Stimulated activated effector memory CD8-positive, alpha-beta T cell treated with anti-CD3 and anti-CD28 coated beads, Interleukin-12 subunit alpha, Interleukin-12 subunit beta, amount 100 ng/mL, for 72 hours (primary cell): ENCODE measurements at regions not wholly inside any gene's neighbourhood (a gene's known extent, or its start where the extent isn't known, plus 50 kb on each side); places are given as distances from the start of the nearest gene placed in this dataset.

Experiments
- ATAC-seq: fragments of 150-1000 bp; cut with Tn5 transposase; 2 replicates; pipeline ENCODE4 v1.10.0; 2021
- DNase-seq, 2 donors: peaks; one replicate each; pipeline ENCODE4 v3.0.0; 2021 to 2022; ENCODE audit warnings: low spot score in 2 of 2
- H3K27ac Mint-ChIP-seq: one replicate; pipeline ENCODE4 v1.8.0; 2022; ENCODE audit warnings: mild to moderate bottlenecking, mixed read lengths
- H3K36me3 Mint-ChIP-seq: one replicate; pipeline ENCODE4 v1.8.0; 2022; ENCODE audit warnings: mild to moderate bottlenecking, mixed read lengths
- H3K4me1 Mint-ChIP-seq: one replicate; pipeline ENCODE4 v1.8.0; 2022; ENCODE audit warnings: mixed read lengths
- H3K4me3 Mint-ChIP-seq: one replicate; pipeline ENCODE4 v1.8.0; 2022; ENCODE audit warnings: mild to moderate bottlenecking, mixed read lengths
- H3K9me3 Mint-ChIP-seq: one replicate; pipeline ENCODE4 v1.8.0; 2022; ENCODE audit warnings: mixed read lengths

DNA sequence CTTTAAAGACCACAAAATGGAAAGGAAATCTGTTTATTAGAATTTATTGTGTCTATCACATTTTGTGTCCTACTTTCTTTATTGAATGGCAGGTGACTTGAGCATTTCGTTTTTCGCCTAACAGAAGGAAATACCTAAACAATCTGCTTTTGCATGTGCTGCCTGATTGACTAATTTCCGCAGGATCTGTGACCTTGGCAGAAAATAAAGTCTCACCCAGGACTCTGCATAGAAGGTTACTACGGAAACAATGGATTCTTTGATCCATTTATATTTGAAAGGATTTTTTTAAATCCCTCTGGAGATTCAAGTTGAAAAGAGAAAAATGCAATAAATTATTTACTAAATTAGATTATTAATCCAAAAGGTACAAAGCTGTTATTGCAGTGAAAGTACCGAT lies 61.0 kb upstream of the CAST start:
- ATAC-seq (no peak), DNase-seq (no peak)
- Mint-ChIP-seq H3K9me3 (no peaks in the 10 kb centered on the region), H3K4me1 (peaks cover 7% of the 10 kb centered on the region), H3K4me3 (no peak overlapping the region), H3K27ac (no peak overlapping the region), H3K36me3 (no peaks in the 10 kb centered on the region)

DNA sequence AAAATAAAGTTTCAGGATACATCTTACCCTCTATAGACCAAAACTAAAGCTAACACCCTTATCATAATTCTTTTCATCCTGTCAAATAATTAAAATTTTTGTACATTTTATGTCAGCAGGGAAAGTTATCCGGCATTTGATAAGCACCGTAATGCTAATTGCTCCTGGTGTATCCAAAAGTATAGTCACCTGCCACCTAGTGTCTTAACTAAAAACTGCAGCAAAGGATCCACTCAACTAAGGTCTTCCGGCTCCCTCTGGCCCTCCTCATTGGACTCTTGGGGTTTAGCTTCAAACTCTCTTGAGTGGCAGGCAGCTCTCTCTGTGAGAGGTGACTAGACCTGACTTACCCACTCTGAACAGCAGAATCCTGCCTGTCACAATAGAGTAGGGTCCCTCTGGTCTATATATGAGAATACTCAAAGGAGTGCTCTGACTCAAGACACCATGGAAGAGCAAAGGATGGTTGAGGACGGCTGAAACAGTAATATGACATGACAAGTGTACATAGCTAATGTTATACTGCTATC lies 60.4 kb upstream of the CAST start:
- Mint-ChIP-seq H3K36me3 (no peaks in the 10 kb centered on the region), H3K4me3 (no peak overlapping the region), H3K9me3 (no peaks in the 10 kb centered on the region), H3K4me1 (peaks cover 7% of the 10 kb centered on the region), H3K27ac (no peak overlapping the region)
- peak; percentile 60 to 74 for DNase-seq
- ATAC-seq: peak; percentile 69

DNA sequence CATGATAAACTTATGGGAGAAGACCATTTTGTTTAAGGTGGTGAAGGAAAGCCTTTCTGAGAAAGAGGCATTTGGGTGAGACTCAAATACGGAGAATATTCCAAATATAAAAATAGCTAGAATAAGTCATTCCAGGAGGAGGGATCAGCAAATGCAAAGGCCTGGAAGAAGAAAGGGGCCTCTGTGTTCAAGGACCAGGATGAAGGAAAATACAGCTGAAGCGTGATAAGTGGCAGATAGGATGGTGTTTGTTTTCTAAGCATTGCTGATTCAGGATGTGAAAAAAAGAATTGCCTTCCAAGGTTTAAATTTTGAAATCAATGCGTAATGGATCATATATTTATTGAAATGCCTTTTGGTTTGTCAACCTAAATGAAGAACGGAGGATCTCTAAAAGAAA lies 59.4 kb upstream of the CAST start:
- Mint-ChIP-seq H3K27ac (peak overlapping the region; percentile 17), H3K36me3 (no peaks in the 10 kb centered on the region), H3K4me3 (no peak overlapping the region), H3K9me3 (no peaks in the 10 kb centered on the region), H3K4me1 (peaks cover under 1% of the 10 kb centered on the region)
- ATAC-seq: no peak
- DNase-seq: no peak

DNA sequence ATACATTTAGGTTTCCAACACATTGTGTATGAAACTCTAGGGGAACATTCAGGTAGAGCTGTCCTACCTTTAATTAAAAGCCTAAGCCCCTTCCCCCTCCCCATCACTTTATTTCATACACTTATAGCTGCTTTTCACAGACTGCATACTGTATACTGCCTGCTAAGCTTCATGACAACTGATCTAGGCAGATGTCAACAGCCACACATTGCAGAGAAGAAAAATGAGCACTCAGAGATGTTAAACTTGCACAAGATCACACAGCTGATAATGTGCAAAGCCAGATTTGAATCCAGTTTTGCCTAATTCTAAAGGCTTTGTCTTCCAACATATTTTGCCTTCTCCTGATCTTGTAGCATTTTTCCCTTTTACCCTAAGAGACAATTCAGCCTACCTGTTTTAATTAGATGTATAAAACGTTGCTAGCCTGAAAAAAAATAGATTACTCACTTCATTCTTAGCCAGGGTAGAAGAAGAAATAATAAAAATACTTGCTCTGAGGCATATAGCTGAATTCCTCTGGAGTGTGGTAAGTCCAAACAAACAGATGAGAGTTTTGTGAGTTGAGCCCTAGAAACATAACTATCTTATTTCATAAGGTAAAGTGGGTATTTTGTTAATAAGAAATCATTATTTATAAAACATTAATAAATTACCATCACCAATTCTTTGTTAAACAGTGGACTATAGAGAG lies 56.9 kb upstream of the CAST start:
- DNase-seq (no peak), ATAC-seq (no peak)
- Mint-ChIP-seq H3K36me3 (no peaks in the 10 kb centered on the region), H3K4me3 (no peak overlapping the region), H3K9me3 (no peaks in the 10 kb centered on the region), H3K4me1 (no peaks in the 10 kb centered on the region), H3K27ac (no peak overlapping the region)

DNA sequence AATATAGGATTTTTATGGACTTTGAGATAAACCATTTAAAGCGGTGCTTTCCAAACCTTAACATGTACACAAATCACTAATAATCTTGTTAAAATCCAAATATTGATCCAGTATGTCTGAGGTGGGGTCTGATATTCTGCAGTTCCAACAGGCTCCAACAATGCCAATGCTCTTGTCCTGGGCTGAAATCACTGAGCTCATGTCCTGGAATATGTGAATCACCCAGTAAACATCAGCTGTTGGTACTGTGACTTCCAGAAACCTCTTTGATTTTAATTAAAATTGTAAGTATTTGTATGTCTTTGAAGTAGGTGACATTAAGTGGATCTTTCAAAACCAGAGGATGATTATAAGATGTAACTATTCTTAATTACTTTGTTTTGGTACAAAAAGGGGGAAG lies 52.8 kb upstream of the CAST start:
- Mint-ChIP-seq H3K9me3 (no peaks in the 10 kb centered on the region), H3K36me3 (no peaks in the 10 kb centered on the region), H3K4me3 (no peak overlapping the region), H3K27ac (no peak overlapping the region), H3K4me1 (peaks cover 4% of the 10 kb centered on the region)
- DNase-seq (no peak), ATAC-seq (no peak)

DNA sequence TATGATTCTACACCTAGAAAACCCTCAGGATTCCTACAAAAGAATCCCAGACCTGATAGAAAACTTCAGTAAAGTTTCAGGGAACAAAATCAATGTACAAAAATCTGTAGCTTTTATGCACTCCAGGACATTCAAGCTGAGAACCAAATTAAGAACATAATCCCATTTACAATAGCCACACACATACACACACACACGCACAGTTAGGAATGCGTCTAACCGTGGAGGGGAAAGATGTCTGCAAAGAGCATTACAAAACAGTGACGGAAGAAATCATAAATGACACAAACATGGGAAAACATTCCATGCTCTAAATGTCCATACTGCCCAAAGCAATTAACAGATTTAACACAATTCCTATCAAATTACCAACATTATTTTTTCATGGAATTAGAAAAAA lies 51.4 kb upstream of the CAST start:
- ATAC-seq (no peak), DNase-seq (no peak)
- Mint-ChIP-seq H3K4me1 (peaks cover 5% of the 10 kb centered on the region), H3K4me3 (no peak overlapping the region), H3K27ac (no peak overlapping the region), H3K9me3 (no peaks in the 10 kb centered on the region), H3K36me3 (no peaks in the 10 kb centered on the region)

DNA sequence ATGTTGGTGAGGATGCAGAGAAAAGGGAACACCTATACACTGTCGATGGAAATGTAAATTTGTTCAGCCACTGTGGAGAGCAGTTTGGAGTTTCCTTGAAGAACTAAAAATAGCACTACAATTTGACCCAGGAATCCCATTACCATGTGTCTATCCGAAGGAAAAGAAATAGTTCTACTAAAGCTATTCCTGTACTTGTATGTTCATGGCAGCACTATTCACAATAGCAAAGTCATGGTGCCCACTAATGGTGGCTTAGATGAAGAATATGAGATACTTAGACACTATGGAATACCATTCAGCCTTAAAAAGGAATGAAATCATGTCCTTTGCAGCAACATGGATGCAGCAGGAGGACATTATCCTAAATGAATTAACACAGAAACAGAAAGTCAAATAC lies 50.2 kb upstream of the CAST start:
- Mint-ChIP-seq H3K4me3 (no peak overlapping the region), H3K27ac (no peak overlapping the region), H3K9me3 (no peaks in the 10 kb centered on the region), H3K4me1 (peaks cover 5% of the 10 kb centered on the region), H3K36me3 (no peaks in the 10 kb centered on the region)
- ATAC-seq (no peak), DNase-seq (no peak)
